GM11168 (cell line): ENCODE measurements at regions not wholly inside any gene's neighbourhood (a gene's known extent, or its start where the extent isn't known, plus 50 kb on each side); places are given as distances from the start of the nearest gene placed in this dataset.

ENCODE experiments used
- in situ Hi-C: fragments of 300-500 bp; cut with MboI; formaldehyde crosslinking; loops from one replicate; pipeline ENCODE4 v1.12.0; 2022; ENCODE audit warnings: low sequenced_read_pairs; ENCODE audit not compliant: unreplicated experiment

DNA sequence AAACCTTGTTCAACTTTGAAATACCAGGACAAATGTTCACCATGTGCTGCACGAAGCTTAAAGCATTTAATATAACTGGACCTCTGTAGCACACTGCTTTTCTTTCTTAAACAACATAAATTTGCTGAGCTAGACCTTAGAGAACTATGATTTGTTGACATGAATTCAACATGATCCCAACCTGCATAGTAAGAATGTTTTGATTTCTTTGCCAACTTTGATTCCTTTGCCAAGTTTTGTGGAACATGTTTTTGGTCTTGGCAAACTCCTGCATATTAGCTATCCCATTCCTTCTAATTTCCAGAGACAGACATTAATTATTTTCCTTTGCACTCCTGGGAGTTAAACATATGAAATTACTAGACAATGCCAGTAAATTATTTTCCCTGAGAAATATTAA is 197.2 kb upstream of the RBMS3 start:
- in situ Hi-C loops, result no loop called here

DNA sequence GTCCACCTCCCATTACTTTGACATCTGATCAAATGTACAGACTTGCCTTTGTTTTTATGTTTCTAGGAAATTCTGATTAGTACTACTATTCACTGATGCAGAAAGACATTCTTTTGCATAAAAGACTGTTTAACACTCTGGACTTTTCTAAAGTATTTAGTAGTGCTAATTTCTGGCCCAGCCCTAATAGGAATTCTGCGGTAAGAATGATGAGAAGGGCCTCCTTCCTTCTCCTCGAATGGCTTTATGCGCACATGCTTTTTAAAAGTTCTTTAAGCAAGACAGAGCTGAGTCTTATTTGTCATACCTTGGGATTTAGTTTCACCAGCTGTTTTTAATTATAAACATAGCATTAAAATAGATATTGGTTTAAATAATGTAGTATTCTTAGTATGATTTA is 192.3 kb upstream of the RBMS3 start:
- in situ Hi-C loops, result no loop called here

DNA sequence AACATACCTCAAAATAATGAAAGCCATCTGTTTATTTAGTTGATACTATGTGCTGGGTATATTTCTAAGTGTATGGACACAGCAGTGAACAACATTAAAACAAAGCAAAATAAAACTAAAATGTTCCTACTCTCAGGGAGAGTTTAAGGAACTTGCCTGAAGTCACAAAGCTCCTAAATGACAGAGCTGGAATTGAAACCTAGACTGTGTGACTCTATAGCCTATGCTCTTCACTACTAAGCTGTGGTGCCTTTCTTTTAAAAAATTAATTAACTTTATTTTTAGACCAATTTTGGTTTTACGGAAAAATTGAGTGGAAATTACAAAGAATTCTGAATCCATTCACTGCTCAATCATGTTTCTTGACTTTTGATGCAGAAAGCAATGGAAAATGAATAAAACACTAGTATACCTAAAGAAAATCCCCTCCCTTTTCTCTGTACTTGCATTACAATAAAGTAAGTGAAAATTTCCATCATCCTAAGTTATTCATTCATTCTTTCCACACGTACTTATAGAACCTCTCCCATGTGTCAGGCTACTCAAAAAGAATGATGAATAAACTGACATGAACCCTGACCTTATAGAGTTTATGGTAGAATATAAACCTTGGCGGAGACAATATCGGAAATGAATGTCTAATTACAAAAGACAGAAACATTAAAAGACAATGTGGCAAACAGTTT is 189.8 kb upstream of the RBMS3 start:
- in situ Hi-C loops, result no loop called here

DNA sequence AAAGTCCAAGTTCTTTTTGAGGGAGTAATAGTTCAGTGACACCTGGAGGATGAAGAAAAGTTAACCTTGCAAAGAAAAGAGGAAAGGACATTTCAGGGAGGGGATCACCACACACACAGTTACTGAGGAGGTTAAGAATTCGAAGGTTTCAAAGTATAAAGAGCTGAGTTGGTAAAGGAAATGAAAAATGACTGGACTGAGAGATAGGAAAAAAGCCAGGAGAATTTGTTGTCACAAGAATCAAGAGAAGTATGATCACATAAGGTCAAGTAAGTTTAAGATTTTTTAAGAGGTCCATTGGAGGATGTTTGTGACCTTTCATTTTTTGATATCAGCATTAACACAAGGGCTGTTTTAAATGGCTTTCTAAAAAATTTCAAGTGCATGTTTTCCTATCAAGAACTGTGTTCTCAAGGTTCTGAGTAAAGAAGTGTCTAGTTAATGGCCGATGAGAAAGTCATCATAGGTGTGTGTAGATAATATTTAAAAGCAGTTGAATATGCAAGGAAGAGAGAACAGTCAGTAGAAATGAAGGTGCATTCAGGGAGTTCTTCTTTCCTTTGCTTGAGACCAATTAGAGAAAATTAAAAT is 189.2 kb upstream of the RBMS3 start:
- in situ Hi-C loops, result no loop called here

DNA sequence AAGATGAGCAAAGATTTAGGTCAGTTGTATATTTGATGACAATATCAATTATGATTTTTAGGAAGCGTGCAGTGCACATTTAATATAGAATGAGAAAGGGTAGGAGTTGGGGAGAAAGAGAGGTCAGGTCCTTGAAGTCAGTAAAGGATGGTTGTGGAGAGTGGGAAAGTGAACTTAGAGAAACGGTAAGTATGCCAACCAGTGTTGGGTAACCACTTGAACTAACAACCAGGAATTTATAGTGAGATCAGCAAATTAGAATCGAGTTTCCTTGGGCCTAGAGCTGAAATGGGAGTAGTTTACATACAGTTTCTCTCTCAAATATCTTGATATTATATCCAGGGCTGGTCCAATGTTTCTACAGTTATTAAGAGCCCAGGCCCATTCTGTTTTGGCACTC is 188.5 kb upstream of the RBMS3 start:
- in situ Hi-C loops, result no loop called here

DNA sequence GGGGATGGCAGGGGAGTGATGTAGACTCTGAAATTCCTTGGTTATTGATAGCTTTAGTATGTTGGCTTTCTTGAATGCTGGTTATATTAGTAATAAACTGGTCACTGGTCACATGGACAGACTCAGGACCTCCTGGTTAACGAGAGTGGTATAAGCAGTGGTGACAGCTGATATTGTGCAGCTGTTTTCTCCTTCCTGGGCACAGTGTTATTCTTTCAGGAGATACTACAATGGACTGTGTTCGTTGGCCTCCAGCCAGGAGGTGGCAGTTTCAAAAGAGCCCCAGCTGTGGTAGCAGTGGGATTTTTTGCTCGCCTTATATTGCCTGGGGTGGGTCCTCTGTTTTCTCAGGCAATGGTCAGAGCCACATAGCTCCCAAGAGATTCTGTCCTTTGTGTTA is 181.6 kb upstream of the RBMS3 start:
- in situ Hi-C loops, result no loop called here

DNA sequence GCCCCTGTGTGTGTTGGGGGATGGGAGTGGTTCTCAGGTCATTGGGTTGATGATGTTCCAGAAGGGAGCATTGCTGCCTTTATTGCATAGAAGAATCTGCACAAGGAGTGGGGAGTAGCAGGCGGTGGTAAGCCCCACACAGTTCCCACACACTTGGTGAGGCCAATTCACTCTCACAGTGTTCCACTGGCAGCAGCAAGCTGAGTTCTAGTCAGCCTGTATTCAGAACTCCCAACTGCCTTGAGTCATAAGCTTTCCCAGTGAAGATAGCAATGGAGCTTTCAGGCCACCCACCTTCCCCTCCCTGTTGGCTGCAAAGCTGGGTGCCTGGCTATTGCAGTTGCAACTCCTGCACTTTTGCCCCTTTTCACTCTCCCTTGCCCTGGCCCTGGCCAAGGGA is 181.1 kb upstream of the RBMS3 start:
- in situ Hi-C loops, result no loop called here

DNA sequence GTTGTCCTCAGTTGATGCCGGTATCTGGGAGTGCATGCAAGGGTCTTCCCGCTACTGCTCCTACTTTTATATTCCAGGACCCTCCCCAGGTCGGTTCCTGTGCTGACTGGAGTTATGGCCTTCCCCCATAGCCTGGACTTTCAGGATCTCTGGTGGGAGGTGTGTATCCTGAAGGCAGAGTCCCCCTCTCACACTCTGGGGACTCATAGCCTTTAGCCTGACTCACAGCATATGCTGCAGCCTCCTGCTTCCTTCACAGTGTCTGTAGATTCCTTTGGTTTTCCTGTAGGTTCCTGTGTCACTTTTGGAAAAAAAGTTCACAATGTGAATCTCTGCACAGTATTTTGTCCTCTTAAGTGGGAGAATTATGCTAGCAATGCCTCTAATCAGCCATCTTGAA is 180.6 kb upstream of the RBMS3 start:
- in situ Hi-C loops, result no loop called here

DNA sequence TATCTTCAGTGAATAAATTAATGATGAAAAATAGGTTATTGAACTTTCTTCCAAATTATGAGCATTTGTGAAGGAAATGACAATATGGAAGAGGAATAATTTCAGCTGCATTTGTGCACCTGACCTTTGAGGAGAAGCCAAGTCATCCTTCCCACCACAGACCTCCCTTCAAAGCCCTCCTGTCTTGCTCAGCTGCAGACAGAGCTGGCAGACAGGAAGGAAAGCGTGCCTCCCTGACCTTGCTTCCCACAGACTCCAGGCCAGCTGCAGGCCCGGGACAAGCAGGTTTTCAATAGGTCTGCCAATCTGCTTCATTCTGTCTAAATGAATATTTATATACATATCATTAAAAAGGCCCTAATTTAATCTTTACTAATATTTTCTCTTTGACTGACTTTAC is 152.9 kb upstream of the RBMS3 start:
- in situ Hi-C loops, result no loop called here

DNA sequence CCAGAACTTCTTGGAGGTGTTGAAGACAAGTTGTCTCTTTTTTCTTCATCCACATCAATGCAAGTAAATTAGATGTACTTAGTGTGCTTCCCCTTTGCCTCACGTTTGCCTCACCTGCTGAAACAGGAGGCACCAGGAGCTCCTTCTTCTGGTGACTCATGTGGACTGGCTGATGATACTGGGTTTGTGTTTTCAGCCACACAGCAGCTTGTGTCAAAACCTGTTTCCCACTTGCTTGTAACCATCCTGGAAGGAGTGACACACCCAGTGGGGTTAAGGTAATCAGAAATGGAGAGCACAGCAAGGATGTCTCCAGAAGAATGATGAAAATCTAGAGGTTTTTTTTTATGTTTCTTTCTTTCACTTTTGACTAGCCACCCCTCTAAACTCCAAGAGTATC is 143.3 kb upstream of the RBMS3 start:
- in situ Hi-C loops, result no loop called here

DNA sequence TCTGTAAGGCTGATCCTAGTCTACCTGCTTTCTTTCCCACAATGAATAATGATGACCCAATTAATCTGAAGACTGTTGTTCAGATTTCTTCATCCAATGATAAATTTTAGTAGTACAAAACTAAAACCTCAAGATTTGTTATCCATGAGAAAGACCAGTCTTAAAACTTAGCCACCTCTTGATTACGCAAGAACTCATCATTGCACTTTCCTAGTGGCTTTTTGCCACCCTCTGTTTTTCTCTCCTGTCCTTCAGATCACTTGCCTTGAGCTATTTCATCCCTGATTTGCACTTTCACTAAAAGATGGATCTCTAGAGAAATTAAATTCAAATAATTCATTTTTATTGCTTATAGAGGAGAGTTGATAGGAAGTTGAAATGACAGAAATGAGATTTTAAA is 142.7 kb upstream of the RBMS3 start:
- in situ Hi-C loops, result no loop called here

DNA sequence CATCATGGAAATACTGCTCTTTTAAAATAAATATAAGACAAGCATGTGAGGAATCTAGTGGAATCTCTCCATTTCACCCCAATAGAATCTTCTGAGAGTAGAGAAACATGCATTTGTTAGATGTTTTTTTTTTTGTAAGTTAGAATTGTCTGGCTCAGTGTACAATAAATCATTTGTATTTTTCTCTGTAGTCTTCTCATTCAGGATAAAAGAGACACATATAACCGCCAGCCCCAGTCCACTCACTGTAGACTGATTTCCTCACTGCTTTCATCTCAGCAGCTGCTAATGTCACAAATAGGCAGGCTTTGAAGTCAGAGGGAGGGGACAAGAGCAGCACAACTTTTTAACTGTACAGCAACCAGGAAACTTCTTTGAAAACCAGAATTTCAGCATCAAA is 140.2 kb upstream of the RBMS3 start:
- in situ Hi-C loops, result no loop called here

DNA sequence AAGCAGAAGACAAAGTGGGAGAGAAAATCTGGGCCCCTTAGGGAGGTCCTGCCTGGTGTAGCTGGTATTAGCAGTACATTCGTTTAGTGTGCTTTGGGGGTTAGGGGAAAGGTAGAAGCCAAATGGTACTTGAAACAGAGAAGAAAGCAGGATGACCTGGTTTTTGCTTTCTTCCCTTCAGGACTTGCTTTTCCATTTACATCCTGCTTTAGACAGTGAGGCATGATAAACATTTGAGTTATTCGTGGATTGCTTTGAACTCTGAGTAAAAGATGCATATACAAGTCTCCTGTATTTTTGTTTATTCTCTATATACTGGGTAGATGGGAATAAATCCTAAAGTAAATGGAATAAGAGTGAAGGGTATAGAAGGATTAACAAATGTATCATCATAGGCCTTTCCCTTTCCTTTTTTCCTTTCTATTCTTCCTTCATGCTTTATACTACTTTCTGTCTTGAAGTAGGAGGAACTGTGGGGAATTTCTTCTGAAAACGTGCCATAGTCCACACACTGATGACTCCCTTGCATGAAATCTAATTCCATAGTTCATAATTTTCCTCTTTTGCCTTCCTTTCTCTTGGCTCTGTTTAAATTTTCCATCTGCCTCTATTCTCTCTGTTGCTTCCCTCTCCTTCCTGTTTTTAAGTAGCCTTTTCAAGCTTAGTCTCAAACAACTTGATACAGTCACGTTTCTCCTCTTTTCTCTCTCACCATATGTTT is 139.5 kb upstream of the RBMS3 start:
- in situ Hi-C loops, result no loop called here

DNA sequence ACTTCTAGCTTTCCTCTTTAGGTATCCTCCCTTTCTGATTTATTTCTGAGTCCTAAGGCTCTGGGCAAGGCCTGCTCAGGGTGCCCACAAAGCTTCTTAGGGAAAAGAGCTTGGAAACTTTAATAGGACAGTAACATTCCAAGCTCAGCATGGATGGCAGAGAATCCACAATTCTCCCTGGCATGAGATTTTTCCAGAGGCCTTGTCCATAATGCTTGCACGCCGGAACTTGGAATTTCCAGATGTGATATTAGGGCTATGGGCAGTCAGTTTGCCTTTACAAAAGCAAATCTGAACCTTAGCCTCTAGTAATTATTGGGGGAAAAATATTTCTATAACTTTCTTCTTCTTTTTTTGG is 139.0 kb upstream of the RBMS3 start:
- in situ Hi-C loops, result no loop called here

DNA sequence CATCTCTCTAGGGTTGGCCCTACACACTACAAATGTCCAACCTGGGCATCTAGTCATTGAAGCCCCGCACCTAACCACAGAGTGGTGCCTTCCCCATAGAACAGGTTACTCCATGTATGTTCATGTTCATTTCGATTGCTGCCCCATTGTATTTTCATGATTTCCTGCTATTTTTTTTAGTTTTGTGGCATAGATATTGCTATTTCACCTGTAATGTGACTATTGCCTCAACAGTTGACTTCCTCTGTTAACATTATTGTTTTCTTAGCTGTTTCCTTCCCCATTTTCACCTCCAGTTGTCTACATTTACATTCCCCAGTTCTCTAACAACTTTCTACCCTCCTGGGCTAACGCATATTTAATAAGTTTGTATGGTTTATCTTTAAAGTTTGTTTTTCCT is 137.7 kb upstream of the RBMS3 start:
- in situ Hi-C loops, result no loop called here

DNA sequence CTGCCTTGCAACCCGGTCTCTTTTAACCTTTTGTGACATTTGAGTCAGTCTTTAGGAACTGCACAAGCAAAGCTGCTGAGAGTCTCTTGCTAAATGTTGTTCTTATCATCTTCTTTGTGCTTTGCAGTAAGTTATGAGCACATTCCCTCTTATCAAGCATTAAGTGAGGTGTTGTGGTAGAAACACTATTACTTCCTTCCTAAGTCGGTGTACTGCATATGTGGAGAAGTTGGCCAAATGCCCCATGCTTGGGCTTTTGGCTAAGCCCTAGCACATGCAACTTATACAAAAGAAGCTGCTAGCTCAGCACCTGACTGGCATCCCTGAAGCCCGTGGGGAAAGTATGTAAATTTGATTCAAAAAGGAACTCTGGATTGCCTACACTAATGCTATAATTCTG is 136.5 kb upstream of the RBMS3 start:
- in situ Hi-C loops, result no loop called here

DNA sequence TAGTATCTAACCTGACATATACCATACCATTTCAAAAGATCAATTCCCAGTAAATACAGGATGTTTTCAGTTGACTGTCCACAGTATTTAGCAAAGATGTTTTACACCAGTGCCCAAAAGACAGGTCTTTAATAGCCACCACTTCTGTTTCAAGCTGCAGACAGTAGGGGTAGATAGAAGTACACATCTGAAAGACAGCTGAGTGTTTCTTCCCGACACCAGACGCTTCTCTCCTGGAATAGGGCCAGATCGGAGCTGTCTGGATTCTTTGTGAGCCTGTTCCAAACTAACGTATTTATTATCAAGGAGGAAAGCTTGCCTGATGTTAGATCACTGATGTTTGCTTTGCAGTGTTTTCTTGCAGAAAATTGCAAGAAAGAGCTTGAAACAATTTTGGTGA is 136.1 kb upstream of the RBMS3 start:
- in situ Hi-C loops, result no loop called here

DNA sequence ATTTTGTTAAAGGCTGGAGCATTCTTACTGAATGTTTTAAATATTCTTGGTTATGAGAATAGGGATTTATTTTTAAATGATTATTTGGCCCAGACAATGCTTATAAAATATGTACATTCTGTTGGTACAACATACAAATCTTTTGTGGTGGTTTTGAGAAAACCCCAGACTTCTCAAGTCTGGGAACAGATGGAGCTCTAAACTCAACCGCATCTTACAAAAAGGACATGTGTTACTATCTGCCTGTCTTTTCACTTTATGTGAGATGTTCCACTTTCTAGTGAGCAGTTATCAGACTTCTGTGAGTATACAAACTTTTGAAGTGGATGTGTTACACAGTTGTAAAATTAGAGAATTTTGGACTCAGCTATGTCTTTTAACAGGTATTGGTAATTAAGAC is 135.5 kb upstream of the RBMS3 start:
- in situ Hi-C loops, result no loop called here

DNA sequence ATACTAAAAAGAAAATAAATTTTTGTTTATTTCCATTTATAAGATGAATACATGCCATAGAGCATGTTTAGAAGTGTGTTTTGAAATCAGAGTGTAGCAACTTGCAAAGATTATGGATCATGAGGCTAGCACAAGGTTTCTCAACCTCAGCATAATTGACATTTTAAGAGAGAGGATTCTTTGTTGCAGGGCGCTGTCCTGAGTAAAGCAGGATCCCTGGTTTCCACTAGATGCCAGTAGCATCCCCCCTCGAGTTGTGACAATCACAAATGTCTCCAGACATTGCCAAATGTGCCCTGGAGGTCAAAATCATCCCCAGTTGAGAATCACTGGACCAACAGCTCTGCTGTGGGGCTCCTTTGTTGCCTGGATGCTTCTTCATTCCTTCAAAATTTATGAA is 128.5 kb upstream of the RBMS3 start:
- in situ Hi-C loops, result no loop called here

DNA sequence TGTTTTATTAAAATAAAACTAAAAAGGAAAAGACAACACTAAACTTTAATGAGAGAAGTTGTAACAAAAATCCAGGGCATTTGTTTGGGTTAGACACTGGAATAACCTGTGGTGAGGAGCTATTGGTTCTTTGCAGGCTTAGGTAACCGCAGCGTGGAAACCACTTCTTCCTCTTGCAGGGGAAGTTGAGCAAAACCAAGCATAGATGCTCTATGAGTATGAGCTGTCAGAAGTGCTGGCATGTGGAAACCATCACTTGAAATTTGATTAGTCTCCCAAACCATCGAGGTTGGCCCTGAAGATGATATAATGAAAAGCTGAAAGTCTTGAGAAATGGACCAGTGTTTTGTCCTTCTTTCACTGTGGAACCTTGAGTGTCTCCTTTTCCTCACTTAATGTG is 127.1 kb upstream of the RBMS3 start:
- in situ Hi-C loops, result no loop called here

DNA sequence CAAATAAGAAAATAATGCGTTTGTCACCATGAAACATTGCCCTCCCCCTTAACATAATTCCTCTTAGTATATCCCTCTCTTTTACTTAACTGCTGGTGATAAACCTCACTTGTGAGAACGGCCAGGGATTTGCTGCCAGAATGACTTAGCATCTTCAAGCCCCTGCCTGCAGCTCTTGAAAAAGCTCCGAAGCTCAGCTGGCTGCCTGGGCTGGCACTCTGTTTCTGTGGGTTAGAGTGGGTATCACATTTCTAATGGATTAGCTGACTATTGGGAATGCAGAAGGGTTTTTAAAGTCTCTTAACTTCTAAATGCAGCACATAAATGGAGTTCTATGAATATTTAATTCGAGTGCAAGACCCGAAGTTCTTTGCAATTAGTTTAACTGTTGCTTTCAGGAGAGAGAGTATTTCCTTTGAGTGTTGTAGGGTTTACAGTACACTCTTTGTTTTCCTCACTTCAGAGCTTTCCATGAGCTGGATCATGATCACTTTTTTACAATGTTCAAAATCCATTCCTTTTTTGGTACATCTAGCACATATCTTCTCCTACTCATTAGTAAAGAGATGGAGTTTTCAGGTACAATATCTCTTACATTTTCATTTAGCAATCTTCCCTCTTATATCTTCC is 124.7 kb upstream of the RBMS3 start:
- in situ Hi-C loops, result no loop called here

DNA sequence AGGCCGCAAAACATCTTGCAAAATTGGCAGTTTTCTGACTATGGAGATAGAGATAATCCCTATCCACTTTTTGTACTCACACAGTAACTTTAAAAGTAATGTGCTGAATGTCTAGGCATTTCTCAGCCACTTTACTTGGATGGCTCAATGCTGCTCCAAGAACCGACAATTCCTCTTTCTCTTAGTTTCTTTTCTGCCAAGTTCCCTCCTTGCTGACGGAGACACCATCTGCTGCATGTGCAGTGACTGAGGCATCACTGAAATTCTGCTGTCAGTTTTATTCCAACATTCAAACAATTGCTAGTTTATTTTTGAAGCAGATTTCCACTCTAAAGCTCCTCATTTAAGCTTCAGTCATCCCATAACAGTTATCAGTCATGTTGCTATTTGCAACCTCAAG is 116.0 kb upstream of the RBMS3 start:
- in situ Hi-C loops, result no loop called here
